ENCODE measurements at regions not wholly inside any gene's neighbourhood (a gene's known extent, or its start where the extent isn't known, plus 50 kb on each side); places are given as distances from the start of the nearest gene placed in this dataset.

GRCh38 chr2:158905784-158906183 lies 62.7 kb upstream of the TANC1 start:
- no peak for DNase-seq

GRCh38 chr2:158907926-158908456 lies 60.4 kb upstream of the TANC1 start:
- no peak for DNase-seq

GRCh38 chr2:158912112-158912511 lies 56.3 kb upstream of the TANC1 start:
- no peak for DNase-seq

- no peak for DNase-seq
These were observed 55.7 kb upstream of the TANC1 start for GRCh38 chr2:158912765-158913164.

- no peak for DNase-seq
These were observed 54.4 kb upstream of the TANC1 start for GRCh38 chr2:158914066-158914465.

- DNase-seq: no peak
These were observed 53.7 kb upstream of the TANC1 start for GRCh38 chr2:158914731-158915130.

GRCh38 chr2:158917121-158917520 lies 51.3 kb upstream of the TANC1 start:
- DNase-seq: no peak

GRCh38 chr2:158918452-158918851 lies 50.0 kb upstream of the TANC1 start:
- DNase-seq: no peak

All from stimulated activated CD4-positive, alpha-beta T cell treated with anti-CD3 and anti-CD28 coated beads, Interleukin-4, amount 100 ng/mL, for 1 hour (primary cell).